NB4 (cell line): ENCODE measurements at regions not wholly inside any gene's neighbourhood (a gene's known extent, or its start where the extent isn't known, plus 50 kb on each side); places are given as distances from the start of the nearest gene placed in this dataset.

ENCODE experiments used
- CTCF ChIP-seq: IDR thresholded peaks from one replicate; pipeline ENCODE4 v1.5.1; 2012; ENCODE audit warnings: low read depth, low read length
- MAX ChIP-seq: IDR thresholded peaks from 2 replicates; pipeline ENCODE4 v1.6.1; 2011; ENCODE audit warnings: low read depth, low read length
- MYC ChIP-seq: IDR thresholded peaks from 2 replicates; pipeline ENCODE4 v1.6.1; 2011; ENCODE audit warnings: low read depth, low read length
- POLR2A ChIP-seq: IDR thresholded peaks from 2 replicates; pipeline ENCODE4 v1.6.1; 2011; ENCODE audit warnings: mild to moderate bottlenecking; ENCODE audit not compliant: insufficient read length; ENCODE audit errors: extremely low read depth

DNA sequence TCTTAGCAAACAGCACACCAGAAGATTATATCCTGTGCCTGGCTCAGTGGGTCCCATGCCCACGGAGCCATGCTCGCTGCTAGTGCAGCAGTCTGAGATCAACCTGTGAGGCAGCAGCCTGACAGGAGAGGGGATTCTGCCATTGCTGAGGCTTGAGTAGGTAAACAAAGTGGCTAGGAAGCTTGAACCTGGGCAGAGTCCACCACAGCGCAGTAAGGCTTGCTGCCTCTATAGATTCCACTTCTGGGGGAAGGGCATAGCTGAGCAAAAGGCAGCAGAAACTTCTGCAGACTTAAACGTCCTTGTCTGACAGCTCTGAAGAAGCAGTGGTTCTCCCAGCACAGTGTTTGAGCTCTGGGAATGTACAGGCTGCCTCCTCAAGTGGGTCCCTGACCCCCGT, 210.3 kb downstream of the RMST start:
- TF ChIP-seq POLR2A = no peak
- no peak for TF ChIP-seq CTCF
- no peak for TF ChIP-seq MYC
- no peak for TF ChIP-seq MAX
